GM19372 (cell line): ENCODE measurements at regions not wholly inside any gene's neighbourhood (a gene's known extent, or its start where the extent isn't known, plus 50 kb on each side); places are given as distances from the start of the nearest gene placed in this dataset.

ENCODE experiments used
- ATAC-seq: cut with Tn5 transposase; IDR thresholded peaks from one replicate; pipeline ENCODE4 v1.9.1; 2021; ENCODE audit warnings: mild to moderate bottlenecking, low read depth, moderate library complexity; ENCODE audit not compliant: unreplicated experiment

GRCh38 chr1:201589186-201589585, 50.3 kb downstream of the NAV1 start:
- ATAC-seq: no peak

GRCh38 chr1:201590474-201590873, 51.5 kb downstream of the NAV1 start:
- ATAC-seq: no peak

GRCh38 chr1:201591348-201591747, 52.4 kb downstream of the NAV1 start:
- ATAC-seq: no peak

- ATAC-seq: no peak
Observed at GRCh38 chr1:201591981-201592380, 53.1 kb downstream of the NAV1 start.

- no peak for ATAC-seq
Observed at GRCh38 chr1:201593200-201593921, 54.4 kb downstream of the NAV1 start.

- no peak for ATAC-seq
Observed at GRCh38 chr1:201594575-201595245, 55.8 kb downstream of the NAV1 start.

- no peak for ATAC-seq
Observed at GRCh38 chr1:201595381-201595780, 56.5 kb downstream of the NAV1 start.

- no peak for ATAC-seq
Observed at GRCh38 chr1:201596101-201596868, 57.4 kb downstream of the NAV1 start.

- ATAC-seq: no peak
Observed at GRCh38 chr1:201597551-201598230, 58.8 kb downstream of the NAV1 start.

- no peak for ATAC-seq
Observed at GRCh38 chr1:201598396-201598795, 59.5 kb downstream of the NAV1 start.

GRCh38 chr1:201598973-201599372, 60.0 kb downstream of the NAV1 start:
- no peak for ATAC-seq

GRCh38 chr1:201599548-201599947, 60.6 kb downstream of the NAV1 start:
- no peak for ATAC-seq

GRCh38 chr1:201602413-201603265, 63.7 kb downstream of the NAV1 start:
- no peak for ATAC-seq

GRCh38 chr1:201603613-201604232, 64.8 kb downstream of the NAV1 start:
- ATAC-seq: no peak

- ATAC-seq: no peak
Observed at GRCh38 chr1:201605385-201606010, 66.6 kb downstream of the NAV1 start.

- ATAC-seq: no peak
Observed at GRCh38 chr1:201606096-201606495, 67.2 kb downstream of the NAV1 start.

GRCh38 chr1:201606623-201607022, 67.7 kb downstream of the NAV1 start:
- no peak for ATAC-seq

GRCh38 chr1:201608635-201609395, 69.9 kb downstream of the NAV1 start:
- no peak for ATAC-seq
